WTC11 (cell line): ENCODE measurements at regions not wholly inside any gene's neighbourhood (a gene's known extent, or its start where the extent isn't known, plus 50 kb on each side); places are given as distances from the start of the nearest gene placed in this dataset.

Experiments used
- ATAC-seq: fragments of 200-7000 bp; cut with Tn5 transposase; 2 replicates; pipeline ENCODE4 v1.10.0; 2021; ENCODE audit warnings: mild to moderate bottlenecking, moderate library complexity
- CTCF ChIA-PET: fragments of 300-600 bp; sonication (Branson Sonifier 250); formaldehyde crosslinking; loops from one replicate; lab custom pipeline; 2021; ENCODE audit warnings: antibody characterized with exemption; lab: Charles Lee
- POLR2A ChIA-PET: fragments of 350-600 bp; sonication (Branson Sonifier 250); formaldehyde crosslinking; loops from one replicate; lab custom pipeline; 2021; ENCODE audit warnings: antibody characterized with exemption; lab: Charles Lee
- DNase-seq: peaks from one replicate; pipeline ENCODE4 v3.0.0; 2021; ENCODE audit warnings: low spot score
- H3K27ac Mint-ChIP-seq: 2 replicates; pipeline ENCODE4 v1.8.0; 2021; ENCODE audit warnings: mixed read lengths
- H3K27me3 Mint-ChIP-seq: 2 replicates; pipeline ENCODE4 v1.8.0; 2021; ENCODE audit warnings: low read depth, mild to moderate bottlenecking, moderate library complexity, mixed read lengths
- H3K36me3 Mint-ChIP-seq: 2 replicates; pipeline ENCODE4 v1.8.0; 2021; ENCODE audit warnings: mixed read lengths
- H3K4me1 Mint-ChIP-seq: 2 replicates; pipeline ENCODE4 v1.8.0; 2022; ENCODE audit warnings: mixed read lengths
- H3K4me3 Mint-ChIP-seq: 2 replicates; pipeline ENCODE4 v1.8.0; 2021; ENCODE audit warnings: mild to moderate bottlenecking, moderate library complexity, mixed read lengths
- H3K9me3 Mint-ChIP-seq: 2 replicates; pipeline ENCODE4 v1.8.0; 2021; ENCODE audit warnings: mixed read lengths
- CBFB ChIP-seq: sonication (generic); formaldehyde crosslinking; IDR thresholded peaks from 2 replicates; pipeline ENCODE4 v1.8.1; 2022; ENCODE audit warnings: mild to moderate bottlenecking, low read depth, missing genetic modification reagents
- CREB1 ChIP-seq: sonication (generic); formaldehyde crosslinking; IDR thresholded peaks from 2 replicates; pipeline ENCODE4 v1.8.0; 2023; ENCODE audit warnings: mild to moderate bottlenecking, missing genetic modification reagents
- EMX1 ChIP-seq: fragments of 250-450 bp; sonication (Bioruptor Pico); IDR thresholded peaks from 2 replicates; pipeline ENCODE4 v1.8.0; 2021; ENCODE audit warnings: mild to moderate bottlenecking
- MYBL2 ChIP-seq: sonication (generic); formaldehyde crosslinking; IDR thresholded peaks from 2 replicates; pipeline ENCODE4 v1.8.1; 2023; ENCODE audit warnings: mild to moderate bottlenecking, moderate library complexity, missing genetic modification reagents
- OVOL2 ChIP-seq: fragments of 250-450 bp; sonication (Bioruptor Pico); IDR thresholded peaks from 2 replicates; pipeline ENCODE4 v1.9.0; 2021; ENCODE audit warnings: mild to moderate bottlenecking, borderline replicate concordance
- RORB ChIP-seq: fragments of 250-450 bp; sonication (Bioruptor Pico); IDR thresholded peaks from 2 replicates; pipeline ENCODE4 v1.9.0; 2021; ENCODE audit warnings: mild to moderate bottlenecking
- SMAD3 ChIP-seq: sonication (generic); formaldehyde crosslinking; IDR thresholded peaks from 2 replicates; pipeline ENCODE4 v1.8.0; 2022; ENCODE audit warnings: missing genetic modification reagents, mild to moderate bottlenecking, borderline replicate concordance
- TCF7 ChIP-seq: sonication (generic); formaldehyde crosslinking; IDR thresholded peaks from 2 replicates; pipeline ENCODE4 v1.8.0; 2022; ENCODE audit warnings: mild to moderate bottlenecking, low read depth, missing genetic modification reagents, moderate library complexity
- ZNF263 ChIP-seq: sonication (generic); formaldehyde crosslinking; IDR thresholded peaks from 2 replicates; pipeline ENCODE4 v1.8.1; 2022; ENCODE audit warnings: low read depth, mild to moderate bottlenecking, moderate library complexity, missing genetic modification reagents
- ZNF423 ChIP-seq: fragments of 250-450 bp; sonication (Bioruptor Pico); IDR thresholded peaks from 2 replicates; pipeline ENCODE4 v2.1.2; 2022; ENCODE audit warnings: mild to moderate bottlenecking, moderate library complexity
- TF ChIP-seq, protein P1 (sequence below): sonication (generic); formaldehyde crosslinking; IDR thresholded peaks from 2 replicates; pipeline ENCODE4 v1.8.0; 2022; ENCODE audit warnings: mild to moderate bottlenecking, missing genetic modification reagents
- TF ChIP-seq, protein P2 (sequence below): fragments of 250-450 bp; sonication (Bioruptor Pico); IDR thresholded peaks from 2 replicates; pipeline ENCODE4 v1.9.0; 2021; ENCODE audit warnings: mild to moderate bottlenecking, borderline replicate concordance
- TF ChIP-seq, protein P3 (sequence below): sonication (generic); formaldehyde crosslinking; IDR thresholded peaks from 2 replicates; pipeline ENCODE4 v1.8.0; 2023; ENCODE audit warnings: missing genetic modification reagents, mild to moderate bottlenecking, borderline replicate concordance
- TF ChIP-seq, protein P4 (sequence below): fragments of 200-600 bp; IDR thresholded peaks from 2 replicates; pipeline ENCODE4 v1.8.0; 2022; ENCODE audit warnings: antibody characterized with exemption
- TF ChIP-seq, protein P5 (sequence below): sonication (generic); formaldehyde crosslinking; IDR thresholded peaks from 2 replicates; pipeline ENCODE4 v1.8.1; 2023; ENCODE audit warnings: mild to moderate bottlenecking, missing genetic modification reagents, moderate library complexity
- TF ChIP-seq, protein P6 (sequence below): sonication (generic); formaldehyde crosslinking; IDR thresholded peaks from 2 replicates; pipeline ENCODE4 v1.8.1; 2023; ENCODE audit warnings: mild to moderate bottlenecking, missing genetic modification reagents
- TF ChIP-seq, protein P7 (sequence below): sonication (generic); formaldehyde crosslinking; IDR thresholded peaks from 2 replicates; pipeline ENCODE4 v1.8.1; 2022; ENCODE audit warnings: missing genetic modification reagents, borderline replicate concordance
- TF ChIP-seq, protein P8 (sequence below): sonication (generic); formaldehyde crosslinking; IDR thresholded peaks from 2 replicates; pipeline ENCODE4 v1.8.0; 2022; ENCODE audit warnings: mild to moderate bottlenecking, missing genetic modification reagents
- TF ChIP-seq, protein P9 (sequence below): sonication (generic); formaldehyde crosslinking; IDR thresholded peaks from 2 replicates; pipeline ENCODE4 v1.8.0; 2023; ENCODE audit warnings: missing genetic modification reagents

DNA sequence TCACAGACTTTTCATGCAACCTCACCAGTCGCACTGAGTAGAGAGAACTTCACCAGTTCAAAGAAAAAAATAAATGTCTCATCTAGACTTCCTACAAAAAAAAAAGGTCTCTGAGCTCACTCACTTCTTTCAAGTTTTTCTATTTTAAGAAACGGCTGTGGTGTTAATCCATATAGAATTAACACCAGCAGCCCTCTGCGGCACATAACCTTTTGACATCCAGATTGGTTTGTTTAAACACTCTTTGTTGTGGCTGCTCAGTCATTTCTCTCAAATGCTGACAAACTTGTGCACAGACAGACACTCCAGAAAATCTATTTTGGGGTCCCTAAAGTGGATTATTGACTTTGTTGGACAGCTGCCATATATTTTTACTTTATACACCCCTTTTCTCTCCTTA is 874.9 kb downstream of the EFNB2 start:
- no peaks in the 10 kb centered on the region for H3K36me3 Mint-ChIP-seq
- 0 out of 2 replicates have a peak, but pooled peaks cover 3% of the 10 kb centered on the region for H3K9me3 Mint-ChIP-seq
- ATAC-seq = no peak
- H3K27me3 Mint-ChIP-seq = no peaks in the 10 kb centered on the region
- no peak overlapping the region for H3K27ac Mint-ChIP-seq
- no peak for DNase-seq
- no peak overlapping the region for H3K4me3 Mint-ChIP-seq
- TF ChIP-seq, protein P1, sequence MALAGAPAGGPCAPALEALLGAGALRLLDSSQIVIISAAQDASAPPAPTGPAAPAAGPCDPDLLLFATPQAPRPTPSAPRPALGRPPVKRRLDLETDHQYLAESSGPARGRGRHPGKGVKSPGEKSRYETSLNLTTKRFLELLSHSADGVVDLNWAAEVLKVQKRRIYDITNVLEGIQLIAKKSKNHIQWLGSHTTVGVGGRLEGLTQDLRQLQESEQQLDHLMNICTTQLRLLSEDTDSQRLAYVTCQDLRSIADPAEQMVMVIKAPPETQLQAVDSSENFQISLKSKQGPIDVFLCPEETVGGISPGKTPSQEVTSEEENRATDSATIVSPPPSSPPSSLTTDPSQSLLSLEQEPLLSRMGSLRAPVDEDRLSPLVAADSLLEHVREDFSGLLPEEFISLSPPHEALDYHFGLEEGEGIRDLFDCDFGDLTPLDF (CRISPR knock-in tag) = no peak
- TF ChIP-seq SMAD3 (no peak), OVOL2 (CRISPR knock-in tag) (no peak)
- TF ChIP-seq, protein P2, sequence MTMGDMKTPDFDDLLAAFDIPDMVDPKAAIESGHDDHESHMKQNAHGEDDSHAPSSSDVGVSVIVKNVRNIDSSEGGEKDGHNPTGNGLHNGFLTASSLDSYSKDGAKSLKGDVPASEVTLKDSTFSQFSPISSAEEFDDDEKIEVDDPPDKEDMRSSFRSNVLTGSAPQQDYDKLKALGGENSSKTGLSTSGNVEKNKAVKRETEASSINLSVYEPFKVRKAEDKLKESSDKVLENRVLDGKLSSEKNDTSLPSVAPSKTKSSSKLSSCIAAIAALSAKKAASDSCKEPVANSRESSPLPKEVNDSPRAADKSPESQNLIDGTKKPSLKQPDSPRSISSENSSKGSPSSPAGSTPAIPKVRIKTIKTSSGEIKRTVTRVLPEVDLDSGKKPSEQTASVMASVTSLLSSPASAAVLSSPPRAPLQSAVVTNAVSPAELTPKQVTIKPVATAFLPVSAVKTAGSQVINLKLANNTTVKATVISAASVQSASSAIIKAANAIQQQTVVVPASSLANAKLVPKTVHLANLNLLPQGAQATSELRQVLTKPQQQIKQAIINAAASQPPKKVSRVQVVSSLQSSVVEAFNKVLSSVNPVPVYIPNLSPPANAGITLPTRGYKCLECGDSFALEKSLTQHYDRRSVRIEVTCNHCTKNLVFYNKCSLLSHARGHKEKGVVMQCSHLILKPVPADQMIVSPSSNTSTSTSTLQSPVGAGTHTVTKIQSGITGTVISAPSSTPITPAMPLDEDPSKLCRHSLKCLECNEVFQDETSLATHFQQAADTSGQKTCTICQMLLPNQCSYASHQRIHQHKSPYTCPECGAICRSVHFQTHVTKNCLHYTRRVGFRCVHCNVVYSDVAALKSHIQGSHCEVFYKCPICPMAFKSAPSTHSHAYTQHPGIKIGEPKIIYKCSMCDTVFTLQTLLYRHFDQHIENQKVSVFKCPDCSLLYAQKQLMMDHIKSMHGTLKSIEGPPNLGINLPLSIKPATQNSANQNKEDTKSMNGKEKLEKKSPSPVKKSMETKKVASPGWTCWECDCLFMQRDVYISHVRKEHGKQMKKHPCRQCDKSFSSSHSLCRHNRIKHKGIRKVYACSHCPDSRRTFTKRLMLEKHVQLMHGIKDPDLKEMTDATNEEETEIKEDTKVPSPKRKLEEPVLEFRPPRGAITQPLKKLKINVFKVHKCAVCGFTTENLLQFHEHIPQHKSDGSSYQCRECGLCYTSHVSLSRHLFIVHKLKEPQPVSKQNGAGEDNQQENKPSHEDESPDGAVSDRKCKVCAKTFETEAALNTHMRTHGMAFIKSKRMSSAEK = no peak
- TF ChIP-seq, all 79 proteins: peak for 0
- no peaks in the 10 kb centered on the region for H3K4me1 Mint-ChIP-seq
- CTCF ChIA-PET = no interaction called here
- POLR2A ChIA-PET = no interaction called here

DNA sequence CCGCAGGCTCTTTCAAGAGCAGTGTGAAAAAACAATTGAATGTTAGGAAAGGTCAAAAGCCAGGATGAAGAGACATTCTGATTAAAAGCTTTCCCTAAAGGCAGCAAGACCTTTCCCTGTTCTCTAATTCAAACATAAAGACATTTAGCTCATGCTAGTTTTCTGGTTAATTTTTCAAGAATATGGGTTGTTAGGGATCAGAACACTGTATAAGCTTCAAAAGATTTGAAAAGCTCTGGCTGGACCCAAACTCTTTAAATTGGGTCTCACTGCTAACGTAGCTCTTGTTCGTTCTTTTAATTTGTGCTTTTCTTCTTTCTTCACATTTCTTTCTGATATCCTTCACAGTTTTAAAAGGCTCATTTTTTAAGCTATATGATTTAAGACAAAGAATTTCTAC is 877.0 kb downstream of the EFNB2 start:
- CTCF ChIA-PET = no interaction called here
- ATAC-seq (no peak), DNase-seq (no peak)
- Mint-ChIP-seq H3K4me1 (no peaks in the 10 kb centered on the region), H3K27ac (no peak overlapping the region), H3K27me3 (no peaks in the 10 kb centered on the region), H3K9me3 (no peaks in the 10 kb centered on the region), H3K36me3 (no peaks in the 10 kb centered on the region), H3K4me3 (no peak overlapping the region)
- POLR2A ChIA-PET = no interaction called here
- TF ChIP-seq EMX1 (CRISPR knock-in tag) (no peak), CREB1 (no peak), OVOL2 (CRISPR knock-in tag) (no peak), ZNF263 (CRISPR knock-in tag) (no peak), TCF7 (no peak), ZNF423 (no peak), MYBL2 (no peak), RORB (CRISPR knock-in tag) (no peak), CBFB (CRISPR knock-in tag) (no peak)
- TF ChIP-seq, protein P3, sequence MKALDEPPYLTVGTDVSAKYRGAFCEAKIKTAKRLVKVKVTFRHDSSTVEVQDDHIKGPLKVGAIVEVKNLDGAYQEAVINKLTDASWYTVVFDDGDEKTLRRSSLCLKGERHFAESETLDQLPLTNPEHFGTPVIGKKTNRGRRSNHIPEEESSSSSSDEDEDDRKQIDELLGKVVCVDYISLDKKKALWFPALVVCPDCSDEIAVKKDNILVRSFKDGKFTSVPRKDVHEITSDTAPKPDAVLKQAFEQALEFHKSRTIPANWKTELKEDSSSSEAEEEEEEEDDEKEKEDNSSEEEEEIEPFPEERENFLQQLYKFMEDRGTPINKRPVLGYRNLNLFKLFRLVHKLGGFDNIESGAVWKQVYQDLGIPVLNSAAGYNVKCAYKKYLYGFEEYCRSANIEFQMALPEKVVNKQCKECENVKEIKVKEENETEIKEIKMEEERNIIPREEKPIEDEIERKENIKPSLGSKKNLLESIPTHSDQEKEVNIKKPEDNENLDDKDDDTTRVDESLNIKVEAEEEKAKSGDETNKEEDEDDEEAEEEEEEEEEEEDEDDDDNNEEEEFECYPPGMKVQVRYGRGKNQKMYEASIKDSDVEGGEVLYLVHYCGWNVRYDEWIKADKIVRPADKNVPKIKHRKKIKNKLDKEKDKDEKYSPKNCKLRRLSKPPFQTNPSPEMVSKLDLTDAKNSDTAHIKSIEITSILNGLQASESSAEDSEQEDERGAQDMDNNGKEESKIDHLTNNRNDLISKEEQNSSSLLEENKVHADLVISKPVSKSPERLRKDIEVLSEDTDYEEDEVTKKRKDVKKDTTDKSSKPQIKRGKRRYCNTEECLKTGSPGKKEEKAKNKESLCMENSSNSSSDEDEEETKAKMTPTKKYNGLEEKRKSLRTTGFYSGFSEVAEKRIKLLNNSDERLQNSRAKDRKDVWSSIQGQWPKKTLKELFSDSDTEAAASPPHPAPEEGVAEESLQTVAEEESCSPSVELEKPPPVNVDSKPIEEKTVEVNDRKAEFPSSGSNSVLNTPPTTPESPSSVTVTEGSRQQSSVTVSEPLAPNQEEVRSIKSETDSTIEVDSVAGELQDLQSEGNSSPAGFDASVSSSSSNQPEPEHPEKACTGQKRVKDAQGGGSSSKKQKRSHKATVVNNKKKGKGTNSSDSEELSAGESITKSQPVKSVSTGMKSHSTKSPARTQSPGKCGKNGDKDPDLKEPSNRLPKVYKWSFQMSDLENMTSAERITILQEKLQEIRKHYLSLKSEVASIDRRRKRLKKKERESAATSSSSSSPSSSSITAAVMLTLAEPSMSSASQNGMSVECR (CRISPR knock-in tag) = no peak
- TF ChIP-seq, protein P4, sequence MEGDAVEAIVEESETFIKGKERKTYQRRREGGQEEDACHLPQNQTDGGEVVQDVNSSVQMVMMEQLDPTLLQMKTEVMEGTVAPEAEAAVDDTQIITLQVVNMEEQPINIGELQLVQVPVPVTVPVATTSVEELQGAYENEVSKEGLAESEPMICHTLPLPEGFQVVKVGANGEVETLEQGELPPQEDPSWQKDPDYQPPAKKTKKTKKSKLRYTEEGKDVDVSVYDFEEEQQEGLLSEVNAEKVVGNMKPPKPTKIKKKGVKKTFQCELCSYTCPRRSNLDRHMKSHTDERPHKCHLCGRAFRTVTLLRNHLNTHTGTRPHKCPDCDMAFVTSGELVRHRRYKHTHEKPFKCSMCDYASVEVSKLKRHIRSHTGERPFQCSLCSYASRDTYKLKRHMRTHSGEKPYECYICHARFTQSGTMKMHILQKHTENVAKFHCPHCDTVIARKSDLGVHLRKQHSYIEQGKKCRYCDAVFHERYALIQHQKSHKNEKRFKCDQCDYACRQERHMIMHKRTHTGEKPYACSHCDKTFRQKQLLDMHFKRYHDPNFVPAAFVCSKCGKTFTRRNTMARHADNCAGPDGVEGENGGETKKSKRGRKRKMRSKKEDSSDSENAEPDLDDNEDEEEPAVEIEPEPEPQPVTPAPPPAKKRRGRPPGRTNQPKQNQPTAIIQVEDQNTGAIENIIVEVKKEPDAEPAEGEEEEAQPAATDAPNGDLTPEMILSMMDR = no peak
- TF ChIP-seq, protein P5, sequence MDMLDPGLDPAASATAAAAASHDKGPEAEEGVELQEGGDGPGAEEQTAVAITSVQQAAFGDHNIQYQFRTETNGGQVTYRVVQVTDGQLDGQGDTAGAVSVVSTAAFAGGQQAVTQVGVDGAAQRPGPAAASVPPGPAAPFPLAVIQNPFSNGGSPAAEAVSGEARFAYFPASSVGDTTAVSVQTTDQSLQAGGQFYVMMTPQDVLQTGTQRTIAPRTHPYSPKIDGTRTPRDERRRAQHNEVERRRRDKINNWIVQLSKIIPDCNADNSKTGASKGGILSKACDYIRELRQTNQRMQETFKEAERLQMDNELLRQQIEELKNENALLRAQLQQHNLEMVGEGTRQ (CRISPR knock-in tag) = no peak
- TF ChIP-seq, protein P6, sequence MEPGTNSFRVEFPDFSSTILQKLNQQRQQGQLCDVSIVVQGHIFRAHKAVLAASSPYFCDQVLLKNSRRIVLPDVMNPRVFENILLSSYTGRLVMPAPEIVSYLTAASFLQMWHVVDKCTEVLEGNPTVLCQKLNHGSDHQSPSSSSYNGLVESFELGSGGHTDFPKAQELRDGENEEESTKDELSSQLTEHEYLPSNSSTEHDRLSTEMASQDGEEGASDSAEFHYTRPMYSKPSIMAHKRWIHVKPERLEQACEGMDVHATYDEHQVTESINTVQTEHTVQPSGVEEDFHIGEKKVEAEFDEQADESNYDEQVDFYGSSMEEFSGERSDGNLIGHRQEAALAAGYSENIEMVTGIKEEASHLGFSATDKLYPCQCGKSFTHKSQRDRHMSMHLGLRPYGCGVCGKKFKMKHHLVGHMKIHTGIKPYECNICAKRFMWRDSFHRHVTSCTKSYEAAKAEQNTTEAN (CRISPR knock-in tag) = no peak
- TF ChIP-seq, protein P7, sequence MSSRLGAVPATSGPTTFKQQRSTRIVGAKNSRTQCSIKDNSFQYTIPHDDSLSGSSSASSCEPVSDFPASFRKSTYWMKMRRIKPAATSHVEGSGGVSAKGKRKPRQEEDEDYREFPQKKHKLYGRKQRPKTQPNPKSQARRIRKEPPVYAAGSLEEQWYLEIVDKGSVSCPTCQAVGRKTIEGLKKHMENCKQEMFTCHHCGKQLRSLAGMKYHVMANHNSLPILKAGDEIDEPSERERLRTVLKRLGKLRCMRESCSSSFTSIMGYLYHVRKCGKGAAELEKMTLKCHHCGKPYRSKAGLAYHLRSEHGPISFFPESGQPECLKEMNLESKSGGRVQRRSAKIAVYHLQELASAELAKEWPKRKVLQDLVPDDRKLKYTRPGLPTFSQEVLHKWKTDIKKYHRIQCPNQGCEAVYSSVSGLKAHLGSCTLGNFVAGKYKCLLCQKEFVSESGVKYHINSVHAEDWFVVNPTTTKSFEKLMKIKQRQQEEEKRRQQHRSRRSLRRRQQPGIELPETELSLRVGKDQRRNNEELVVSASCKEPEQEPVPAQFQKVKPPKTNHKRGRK (CRISPR knock-in tag) = no peak
- TF ChIP-seq, protein P8, sequence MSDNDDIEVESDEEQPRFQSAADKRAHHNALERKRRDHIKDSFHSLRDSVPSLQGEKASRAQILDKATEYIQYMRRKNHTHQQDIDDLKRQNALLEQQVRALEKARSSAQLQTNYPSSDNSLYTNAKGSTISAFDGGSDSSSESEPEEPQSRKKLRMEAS = no peak
- TF ChIP-seq, protein P9, sequence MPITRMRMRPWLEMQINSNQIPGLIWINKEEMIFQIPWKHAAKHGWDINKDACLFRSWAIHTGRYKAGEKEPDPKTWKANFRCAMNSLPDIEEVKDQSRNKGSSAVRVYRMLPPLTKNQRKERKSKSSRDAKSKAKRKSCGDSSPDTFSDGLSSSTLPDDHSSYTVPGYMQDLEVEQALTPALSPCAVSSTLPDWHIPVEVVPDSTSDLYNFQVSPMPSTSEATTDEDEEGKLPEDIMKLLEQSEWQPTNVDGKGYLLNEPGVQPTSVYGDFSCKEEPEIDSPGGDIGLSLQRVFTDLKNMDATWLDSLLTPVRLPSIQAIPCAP (CRISPR knock-in tag) = no peak
